ENCODE measurements at regions not wholly inside any gene's neighbourhood (a gene's known extent, or its start where the extent isn't known, plus 50 kb on each side); places are given as distances from the start of the nearest gene placed in this dataset.

DNA sequence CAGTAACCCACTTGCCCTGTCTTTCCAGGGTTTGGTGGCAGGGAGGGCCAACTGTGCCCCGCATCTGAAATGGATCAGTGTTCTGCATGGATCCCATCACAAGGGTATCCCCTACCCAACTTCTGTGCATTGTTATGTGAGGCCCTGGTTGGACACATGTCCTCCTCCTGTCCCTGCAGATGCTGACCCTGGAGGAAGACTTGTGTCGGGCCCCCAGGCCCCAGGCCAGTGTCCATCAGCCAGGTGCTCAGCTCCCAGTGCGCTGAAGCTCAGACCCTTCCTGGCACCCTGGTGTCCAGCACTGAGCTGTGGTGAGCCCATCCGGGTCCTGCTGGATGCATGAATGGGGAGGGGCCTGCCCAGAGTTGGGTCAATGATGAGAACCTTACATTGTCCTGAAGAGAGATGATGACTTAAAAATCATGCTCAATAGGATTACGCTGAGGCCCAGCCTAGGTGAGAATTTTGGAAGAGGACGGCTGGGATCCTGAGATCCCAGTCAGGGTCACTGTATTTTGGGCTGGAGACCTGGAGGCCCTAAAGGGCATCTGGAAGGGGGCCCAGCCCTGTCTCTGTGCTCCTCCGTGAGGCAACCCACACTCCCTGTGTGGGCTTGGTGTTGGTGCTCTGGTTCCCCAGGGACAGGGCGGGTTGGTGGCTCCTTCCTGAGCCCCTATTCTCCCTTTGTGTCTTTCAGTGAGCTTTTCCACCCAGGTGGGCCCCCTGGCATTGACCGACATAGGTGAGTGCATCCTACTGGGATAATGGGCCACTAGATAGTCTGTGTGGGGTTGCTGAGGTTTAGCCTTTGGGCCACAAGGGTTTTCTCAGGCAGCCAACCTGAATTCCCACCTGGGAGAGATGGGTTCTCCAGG lies 199.1 kb downstream of the UBE3A start:
- FAIRE-seq (no peak), DNase-seq (ENCODE audit: insufficient read length) (no peak)
- TF ChIP-seq TAF1 (IDR thresholded peaks at IDR 0.05; ENCODE audit: borderline replicate concordance, low read depth, low read length) (no peak), POLR2A (IDR thresholded peaks at IDR 0.05; ENCODE audit: low read depth, low read length) (no peak), POLR2AphosphoS5 (IDR thresholded peaks at IDR 0.05; ENCODE audit: low read depth, low read length) (no peak)

DNA sequence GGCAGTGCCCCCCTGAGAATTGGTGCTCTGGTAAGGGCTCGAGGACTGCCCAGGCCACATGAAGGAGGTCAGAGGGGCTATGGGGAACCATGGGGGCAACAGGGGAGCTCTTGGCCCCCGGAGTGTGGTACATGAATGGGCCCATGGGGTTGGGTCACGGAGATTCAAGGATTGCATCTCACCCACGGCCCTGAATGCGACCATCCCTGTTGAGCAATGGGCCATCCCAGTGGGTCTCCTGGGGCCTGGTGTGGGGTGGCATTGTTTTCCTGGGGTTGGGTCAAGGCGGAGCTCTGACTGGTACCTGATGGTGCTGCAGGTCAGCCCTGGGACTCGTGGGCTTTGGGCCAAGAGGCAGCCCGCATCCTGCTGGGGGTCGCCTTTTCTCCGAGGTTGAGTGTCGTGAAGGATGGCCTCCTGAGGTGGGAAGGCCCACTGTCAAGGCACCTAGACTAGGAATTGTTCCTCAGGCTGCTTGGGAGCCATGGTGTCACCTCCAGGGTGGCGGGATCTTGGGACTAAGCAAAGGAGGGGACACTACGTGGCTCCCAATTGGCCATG lies 198.3 kb downstream of the UBE3A start:
- TF ChIP-seq POLR2AphosphoS5 (IDR thresholded peaks at IDR 0.05; ENCODE audit: low read depth, low read length) (no peak), TAF1 (IDR thresholded peaks at IDR 0.05; ENCODE audit: borderline replicate concordance, low read depth, low read length) (no peak), POLR2A (IDR thresholded peaks at IDR 0.05; ENCODE audit: low read depth, low read length) (no peak)
- DNase-seq (ENCODE audit: insufficient read length) (no peak), FAIRE-seq (no peak)

DNA sequence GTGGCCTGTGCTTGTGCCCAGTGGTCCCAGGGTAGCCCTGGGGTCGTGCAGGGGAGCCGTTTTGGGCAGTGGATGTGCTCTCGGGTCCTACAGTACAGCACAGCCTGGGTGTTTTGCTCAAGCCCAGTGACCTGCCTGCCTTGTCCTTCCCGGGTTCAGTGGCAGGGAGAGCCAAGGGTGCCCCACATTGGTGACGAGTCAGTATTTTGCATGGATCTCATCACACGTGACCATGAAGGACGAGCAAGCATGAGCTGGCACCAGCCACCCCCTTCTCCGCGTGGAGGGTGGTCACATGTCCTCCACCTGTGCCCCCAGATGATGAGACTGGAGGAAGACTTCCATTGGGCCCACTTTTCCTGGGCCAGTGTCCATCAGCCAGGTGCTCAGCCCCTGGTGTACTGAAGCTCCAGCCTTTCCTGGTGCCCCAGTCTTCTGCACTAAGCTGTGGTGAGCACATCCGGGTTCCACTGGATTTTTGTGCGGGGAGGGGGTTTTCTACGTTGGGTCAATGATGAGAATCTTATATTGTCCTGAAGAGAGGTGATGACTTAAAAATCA lies 197.5 kb downstream of the UBE3A start:
- DNase-seq (ENCODE audit: insufficient read length): no peak
- FAIRE-seq: no peak

DNA sequence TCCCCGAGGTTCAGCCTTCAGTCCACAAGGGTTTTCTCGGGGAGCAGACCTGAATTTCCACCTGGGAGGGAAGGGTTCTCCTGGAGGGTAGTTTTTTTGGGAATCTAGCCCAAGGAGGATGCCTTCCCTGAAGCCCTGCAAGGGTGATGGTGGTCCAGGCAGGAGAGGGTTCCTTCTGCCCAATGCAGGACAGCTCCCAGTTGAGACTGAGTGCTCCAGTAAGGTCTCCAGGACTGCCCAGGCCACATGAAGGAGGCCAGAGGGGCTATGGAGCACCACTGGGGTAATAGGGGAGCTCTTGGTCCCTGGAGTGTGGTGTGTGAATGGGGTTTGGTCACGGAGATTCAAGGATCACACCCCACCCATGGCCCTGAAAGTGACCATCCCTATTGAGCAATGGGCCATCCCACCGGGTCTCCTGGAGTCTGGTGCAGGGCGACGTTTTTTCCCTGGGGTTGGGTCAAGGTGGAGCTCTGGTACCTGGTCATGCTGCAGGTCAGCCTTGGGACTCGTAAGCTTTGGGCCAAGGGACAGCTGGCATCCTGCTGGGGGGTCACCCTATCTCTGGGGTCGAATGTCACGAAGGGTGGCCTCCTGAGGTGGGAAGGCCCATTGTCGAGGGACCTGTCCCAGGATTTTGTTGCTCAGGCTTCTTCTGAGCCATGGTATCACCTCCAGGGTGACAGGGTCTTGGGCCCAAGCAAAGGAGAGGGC lies 196.5 kb downstream of the UBE3A start:
- FAIRE-seq (no peak), DNase-seq (ENCODE audit: insufficient read length) (no peak)
- TF ChIP-seq POLR2A (IDR thresholded peaks at IDR 0.05; ENCODE audit: low read depth, low read length) (no peak), TAF1 (IDR thresholded peaks at IDR 0.05; ENCODE audit: borderline replicate concordance, low read depth, low read length) (no peak), POLR2AphosphoS5 (IDR thresholded peaks at IDR 0.05; ENCODE audit: low read depth, low read length) (no peak)

More for the DNA sequence above, 197.5 kb downstream of the UBE3A start:
- TF ChIP-seq TAF1 (IDR thresholded peaks at IDR 0.05; ENCODE audit: borderline replicate concordance, low read depth, low read length) (no peak), POLR2A (IDR thresholded peaks at IDR 0.05; ENCODE audit: low read depth, low read length) (no peak), POLR2AphosphoS5 (IDR thresholded peaks at IDR 0.05; ENCODE audit: low read depth, low read length) (no peak)

GRCh38 chr15:25242957-25243799 lies 195.6 kb downstream of the UBE3A start:
- FAIRE-seq: no peak

DNA sequence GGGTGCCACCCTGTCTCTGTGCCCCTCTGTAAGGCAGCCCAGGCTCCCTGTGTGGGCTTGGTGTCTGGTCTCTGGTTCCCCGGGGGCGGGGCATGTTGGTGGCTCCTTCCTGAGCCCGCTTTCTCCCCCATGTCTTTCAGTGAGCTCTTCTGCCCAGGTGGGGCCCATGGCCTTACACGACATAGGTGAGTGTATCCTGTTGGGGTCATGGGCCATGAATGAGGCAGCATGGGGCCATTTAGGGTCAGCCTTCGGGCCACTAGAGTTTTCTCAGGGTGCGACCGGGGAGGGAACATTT lies 195.1 kb downstream of the UBE3A start:
- TF ChIP-seq POLR2A (IDR thresholded peaks at IDR 0.05; ENCODE audit: low read depth, low read length): no peak
- no peak for TF ChIP-seq TAF1 (IDR thresholded peaks at IDR 0.05; ENCODE audit: borderline replicate concordance, low read depth, low read length)
- no peak for TF ChIP-seq POLR2AphosphoS5 (IDR thresholded peaks at IDR 0.05; ENCODE audit: low read depth, low read length)
- FAIRE-seq: no peak

More at GRCh38 chr15:25242957-25243799, 195.6 kb downstream of the UBE3A start:
- DNase-seq (ENCODE audit: insufficient read length): no peak
- TF ChIP-seq POLR2AphosphoS5 (IDR thresholded peaks at IDR 0.05; ENCODE audit: low read depth, low read length) (no peak), POLR2A (IDR thresholded peaks at IDR 0.05; ENCODE audit: low read depth, low read length) (no peak), TAF1 (IDR thresholded peaks at IDR 0.05; ENCODE audit: borderline replicate concordance, low read depth, low read length) (no peak)

GRCh38 chr15:25244731-25245585 lies 193.9 kb downstream of the UBE3A start:
- TF ChIP-seq TAF1 (IDR thresholded peaks at IDR 0.05; ENCODE audit: borderline replicate concordance, low read depth, low read length) (no peak), POLR2AphosphoS5 (IDR thresholded peaks at IDR 0.05; ENCODE audit: low read depth, low read length) (no peak), POLR2A (IDR thresholded peaks at IDR 0.05; ENCODE audit: low read depth, low read length) (no peak)
- DNase-seq (ENCODE audit: insufficient read length) (no peak), FAIRE-seq (no peak)

More for the DNA sequence above, 195.1 kb downstream of the UBE3A start:
- no peak for DNase-seq (ENCODE audit: insufficient read length)

- peak; percentile 15 for DNase-seq (ENCODE audit: insufficient read length)
- FAIRE-seq: no peak
- no peak for TF ChIP-seq POLR2A (IDR thresholded peaks at IDR 0.05; ENCODE audit: low read depth, low read length)
Measured at GRCh38 chr15:25245801-25246622, 192.8 kb downstream of the UBE3A start.

- DNase-seq (ENCODE audit: insufficient read length) (peak; percentile 5), FAIRE-seq (no peak)
- TF ChIP-seq TAF1 (IDR thresholded peaks at IDR 0.05; ENCODE audit: borderline replicate concordance, low read depth, low read length) (no peak), POLR2A (IDR thresholded peaks at IDR 0.05; ENCODE audit: low read depth, low read length) (no peak), POLR2AphosphoS5 (IDR thresholded peaks at IDR 0.05; ENCODE audit: low read depth, low read length) (no peak)
Measured at GRCh38 chr15:25246641-25247406, 192.0 kb downstream of the UBE3A start.
